NCI-H1105 (cell line): ENCODE measurements at regions not wholly inside any gene's neighbourhood (a gene's known extent, or its start where the extent isn't known, plus 50 kb on each side); places are given as distances from the start of the nearest gene placed in this dataset.

Experiments
- DNase-seq: peaks from one replicate; lab custom pipeline; 2025; lab: John Stamatoyannopoulos, UW

DNA sequence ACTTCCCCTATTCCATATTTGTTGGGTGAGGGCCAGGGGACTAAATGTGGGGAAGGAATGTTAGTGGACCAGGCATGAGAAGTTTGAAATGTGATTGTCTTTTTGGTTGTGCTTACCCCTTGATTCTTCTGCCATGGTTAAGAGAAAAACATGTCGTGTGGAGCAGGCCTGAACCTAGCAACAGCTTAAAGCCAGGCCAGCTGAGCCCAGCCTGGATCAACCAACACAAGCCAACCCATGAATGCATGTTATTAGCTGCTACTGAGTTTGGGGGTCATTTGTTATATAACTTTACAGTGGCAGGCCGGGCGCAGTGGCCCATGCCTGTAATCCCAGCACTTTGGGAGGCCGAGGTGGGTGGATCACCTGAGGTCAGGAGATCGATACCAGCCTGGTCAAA lies 52.4 kb upstream of the TRIO start:
- no peak for DNase-seq

GRCh38 chr5:14090290-14090689 lies 52.9 kb upstream of the TRIO start:
- no peak for DNase-seq

- no peak for DNase-seq
Measured at GRCh38 chr5:14089198-14089597, 53.9 kb upstream of the TRIO start.

GRCh38 chr5:14086261-14086660 lies 56.9 kb upstream of the TRIO start:
- no peak for DNase-seq

- no peak for DNase-seq
Measured at GRCh38 chr5:14082973-14083372, 60.2 kb upstream of the TRIO start.

- DNase-seq = no peak
Measured at GRCh38 chr5:14082523-14082922, 60.6 kb upstream of the TRIO start.

DNA sequence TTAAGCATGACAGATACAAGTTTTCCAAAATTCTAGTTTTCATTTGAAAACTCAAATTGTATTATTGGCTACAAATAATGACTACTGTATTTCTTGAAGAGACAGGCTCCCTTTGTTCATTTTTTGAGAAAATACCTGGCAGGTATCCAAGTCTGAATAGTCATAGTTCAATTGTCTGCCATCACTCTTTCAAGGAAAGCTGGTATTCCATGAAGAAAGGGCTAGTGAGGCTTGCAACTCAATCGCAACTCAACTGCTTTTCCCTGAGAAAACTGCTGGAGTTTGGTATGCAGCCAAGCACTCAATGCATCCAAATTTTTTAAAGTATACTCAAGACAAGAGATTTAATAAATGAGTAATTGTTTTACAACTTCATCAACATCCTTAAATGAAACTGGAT lies 61.4 kb upstream of the TRIO start:
- DNase-seq = no peak

DNA sequence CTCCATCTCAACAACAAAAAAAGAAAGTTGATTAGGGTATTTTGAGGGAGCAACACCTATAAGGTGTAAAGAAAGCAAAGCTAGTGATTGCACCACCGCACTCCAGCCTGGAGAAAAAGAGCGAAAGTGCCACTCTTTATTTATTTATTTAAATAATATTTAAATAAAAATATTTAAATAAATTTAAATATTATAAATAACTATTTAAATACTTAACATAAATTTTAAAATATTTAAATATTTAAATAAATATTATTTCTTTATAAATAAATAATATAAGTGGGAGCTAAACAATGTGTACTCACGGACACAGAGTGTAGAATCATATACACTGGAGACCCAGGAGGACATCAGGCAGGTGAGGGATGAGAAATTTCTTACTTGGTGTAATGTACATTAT lies 64.4 kb upstream of the TRIO start:
- DNase-seq = no peak

DNA sequence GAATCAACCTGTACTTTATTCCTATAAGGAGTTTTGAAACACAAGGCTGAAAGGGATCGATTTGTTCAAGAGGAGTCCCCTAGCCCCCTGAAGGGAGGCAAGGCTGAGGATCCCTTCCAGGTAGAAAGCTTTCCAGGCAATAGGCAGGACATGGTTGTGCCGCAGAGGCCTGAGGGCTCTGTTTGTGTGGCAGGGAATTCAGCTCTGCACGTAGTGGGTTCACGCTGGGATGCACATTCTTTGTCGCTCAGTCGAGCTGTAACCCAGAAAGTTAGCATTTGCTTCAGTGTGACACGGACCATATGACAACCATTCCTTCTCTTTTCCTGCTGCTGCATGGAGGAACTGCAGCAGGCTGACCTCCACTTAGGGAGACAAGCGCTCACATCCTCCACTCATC lies 65.6 kb upstream of the TRIO start:
- no peak for DNase-seq

GRCh38 chr5:14076561-14076960 lies 66.6 kb upstream of the TRIO start:
- DNase-seq = no peak

DNA sequence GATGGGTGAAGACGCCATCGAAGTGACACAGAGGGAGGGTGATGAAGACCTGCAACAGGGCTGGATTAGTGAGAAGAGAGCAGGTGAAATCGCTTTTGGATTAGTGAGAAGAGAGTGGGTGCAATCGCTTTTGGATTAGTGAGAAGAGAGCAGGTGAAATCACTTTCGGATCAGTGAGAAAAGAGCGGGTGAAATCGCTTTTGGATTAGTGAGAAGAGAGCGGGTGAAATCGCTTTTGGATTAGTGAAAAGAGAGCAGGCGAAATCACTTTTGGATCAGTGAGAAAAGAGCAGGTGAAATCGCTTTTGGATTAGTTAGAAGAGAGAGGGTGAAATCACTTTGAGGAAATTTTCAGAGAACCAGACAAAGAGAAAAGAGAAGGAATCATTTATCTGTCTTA lies 67.2 kb upstream of the TRIO start:
- DNase-seq = no peak

DNA sequence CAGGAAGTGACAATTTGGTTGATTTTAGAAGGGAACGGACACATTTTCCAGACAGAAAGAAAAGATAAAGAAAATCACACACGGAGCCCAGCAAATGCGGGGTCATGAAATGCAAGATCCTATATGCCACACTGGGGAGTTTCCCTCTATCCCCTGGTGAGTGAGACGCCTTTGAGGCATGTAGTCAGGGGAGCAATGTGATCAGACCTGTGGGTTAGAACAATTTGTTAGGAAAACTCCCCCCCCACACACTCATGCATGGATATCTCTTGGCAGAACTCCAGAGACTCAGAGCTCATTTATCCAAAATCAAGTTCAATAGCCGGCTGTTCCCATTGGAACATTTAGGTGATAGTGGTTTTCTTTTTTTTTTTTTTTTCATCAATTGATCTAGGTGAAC lies 71.7 kb upstream of the TRIO start:
- DNase-seq = peak; percentile 11

DNA sequence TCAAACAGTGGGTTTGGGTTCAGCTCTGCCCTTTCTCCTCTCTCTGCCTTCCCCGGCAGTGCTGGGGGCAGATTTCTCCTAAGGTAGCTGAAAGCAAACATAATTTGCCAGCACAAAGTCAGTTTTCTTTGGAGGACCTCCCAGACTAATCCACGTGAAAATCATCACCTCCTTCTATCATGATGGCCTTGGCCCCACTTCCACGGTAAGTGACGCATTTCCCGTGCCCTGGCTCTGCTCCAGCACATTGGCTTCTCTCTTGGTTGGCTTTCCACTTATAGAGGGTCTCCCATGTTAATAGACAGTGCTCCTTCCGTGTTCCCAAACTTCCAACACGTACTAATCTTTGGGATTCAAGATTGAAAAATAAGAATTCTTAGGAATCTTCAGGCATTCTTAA lies 74.1 kb upstream of the TRIO start:
- DNase-seq = no peak

GRCh38 chr5:14068136-14068535 lies 75.0 kb upstream of the TRIO start:
- DNase-seq = no peak

DNA sequence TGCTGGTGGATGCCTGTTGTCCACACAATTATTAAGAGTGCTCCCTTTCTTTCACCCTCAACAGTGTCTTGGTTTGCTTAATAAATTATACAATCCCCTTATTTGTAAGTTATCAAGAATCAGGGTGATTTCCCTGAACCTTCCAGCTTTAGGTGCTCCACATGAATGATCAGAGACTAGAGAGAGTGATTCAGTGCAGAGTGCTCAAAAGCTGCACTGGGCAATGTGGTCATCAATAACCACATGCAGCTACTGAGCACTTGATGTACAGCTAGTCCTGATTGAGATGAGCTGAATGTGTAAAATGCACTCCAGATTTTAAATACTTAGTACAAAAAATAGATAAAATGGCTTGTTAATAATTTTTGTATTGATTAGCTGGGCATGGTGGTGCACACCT lies 76.8 kb upstream of the TRIO start:
- no peak for DNase-seq

DNA sequence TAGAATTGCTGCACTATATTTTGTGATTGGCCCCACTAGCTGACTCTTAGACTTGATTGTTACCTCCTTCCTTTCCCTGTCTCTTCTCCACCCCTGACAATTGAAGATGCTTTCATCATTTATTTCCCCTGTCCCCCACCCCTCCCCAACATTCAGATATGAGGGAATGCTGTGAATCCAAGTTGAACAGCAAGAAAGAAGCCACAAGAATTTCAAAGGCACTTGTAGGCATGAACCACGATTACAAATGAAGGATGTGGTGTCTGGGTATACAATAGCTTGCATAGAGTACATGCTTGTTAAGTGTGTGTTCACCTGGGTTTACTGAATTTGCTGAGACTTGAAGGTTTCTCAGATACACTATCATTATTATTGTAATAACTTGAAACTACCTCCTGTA lies 78.3 kb upstream of the TRIO start:
- no peak for DNase-seq

DNA sequence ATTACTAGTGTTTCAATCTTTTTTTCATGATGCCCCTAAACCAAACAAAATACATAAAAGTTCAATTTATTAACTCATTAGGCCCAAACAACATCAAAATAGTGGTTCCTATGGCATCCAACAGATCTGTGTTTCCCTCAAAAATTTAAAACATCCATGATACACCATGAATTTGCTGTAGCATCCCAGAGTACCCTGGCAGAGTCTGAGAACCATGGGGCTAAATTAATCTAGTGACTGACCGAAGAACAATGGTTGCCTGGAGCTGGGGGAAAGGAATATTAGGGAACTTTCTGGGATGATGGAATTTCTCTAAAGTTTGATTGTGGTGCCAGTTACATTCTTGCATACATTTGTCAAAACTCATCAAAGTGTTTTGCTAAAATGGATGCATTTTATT lies 79.5 kb upstream of the TRIO start:
- no peak for DNase-seq

GRCh38 chr5:14063138-14063537 lies 80.0 kb upstream of the TRIO start:
- no peak for DNase-seq

DNA sequence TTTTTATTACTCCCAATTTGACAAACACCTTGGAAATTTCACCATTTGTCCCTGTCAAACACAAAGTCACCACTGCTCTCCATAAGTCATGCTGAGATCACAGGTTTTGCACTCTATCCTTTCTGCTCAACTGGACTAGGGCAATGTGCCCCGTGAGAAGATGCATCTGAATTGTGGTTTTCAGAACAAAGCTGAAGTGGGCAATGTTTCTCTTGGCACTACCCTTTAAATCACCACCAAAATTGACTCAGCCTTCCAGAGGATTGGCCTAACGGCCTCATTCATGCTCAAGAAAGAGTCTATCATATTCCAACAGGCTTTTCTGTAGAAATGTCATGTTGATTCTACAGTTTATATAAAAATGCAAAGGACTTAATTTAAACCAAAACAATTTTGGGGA lies 81.0 kb upstream of the TRIO start:
- no peak for DNase-seq

DNA sequence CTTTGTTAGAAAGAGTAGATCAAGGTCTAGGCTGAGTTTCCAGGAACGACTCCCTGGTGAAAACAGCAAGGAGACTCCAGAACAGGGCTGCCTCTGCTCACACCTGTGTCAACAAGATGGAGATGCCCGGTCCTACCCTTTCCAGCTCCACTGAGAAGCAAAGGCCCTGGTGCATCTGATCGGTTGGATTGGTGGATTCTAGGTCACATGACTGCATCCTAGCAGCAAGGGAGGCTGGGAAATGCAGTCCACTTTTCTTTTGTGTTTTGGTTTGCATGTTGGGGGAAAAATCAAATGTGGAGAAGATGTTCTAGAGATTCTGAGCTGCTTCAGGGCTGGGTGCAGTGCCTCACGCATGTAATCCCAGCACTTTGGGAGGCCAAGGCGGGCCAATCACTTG lies 82.0 kb upstream of the TRIO start:
- DNase-seq = no peak

DNA sequence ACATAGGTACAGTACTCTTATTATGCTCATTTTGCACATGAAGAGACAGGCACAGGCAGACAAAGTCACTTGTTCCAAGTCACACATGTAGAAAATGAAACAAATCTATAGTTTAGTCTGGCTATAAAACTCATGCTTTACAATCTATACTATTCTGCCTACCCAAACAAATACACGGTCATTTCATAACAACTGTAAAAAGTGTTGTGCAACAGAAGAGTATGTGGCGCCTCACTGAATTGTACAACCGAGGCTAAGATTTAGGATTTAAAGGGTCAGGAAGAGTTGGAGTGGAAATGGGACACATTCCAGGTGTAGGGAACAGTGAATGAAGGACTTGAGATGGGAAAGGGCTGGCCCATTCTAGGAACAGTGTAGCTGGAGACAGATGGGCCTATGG lies 82.9 kb upstream of the TRIO start:
- no peak for DNase-seq

- no peak for DNase-seq
Measured at GRCh38 chr5:14059810-14060209, 83.3 kb upstream of the TRIO start.

- no peak for DNase-seq
Measured at GRCh38 chr5:14057289-14057688, 85.9 kb upstream of the TRIO start.

- DNase-seq = no peak
Measured at GRCh38 chr5:14056039-14056438, 87.1 kb upstream of the TRIO start.
